Transverse colon (tissue), 4 donors: ENCODE measurements at regions not wholly inside any gene's neighbourhood (a gene's known extent, or its start where the extent isn't known, plus 50 kb on each side); places are given as distances from the start of the nearest gene placed in this dataset.

Source experiments
- CTCF ChIP-seq, 5 experiments: fragments of 200-600 bp in 3 of 5; fragments of 450-650 bp in 2 of 5; sonication (generic) in 3 of 5; IDR thresholded peaks; 1 replicate in 2 of 5; 2 replicates in 3 of 5; pipeline ENCODE4 v1.5.1; 2016 to 2017; ENCODE audit warnings: antibody characterized with exemption in 5 of 5, inconsistent platforms in 3 of 5, mild to moderate bottlenecking in 2 of 5, moderate library complexity in 1 of 5
- POLR2AphosphoS5 ChIP-seq, 3 donors: sonication (generic); formaldehyde crosslinking; IDR thresholded peaks; one replicate each; pipeline ENCODE4 v1.6.1; 2016; ENCODE audit warnings: antibody characterized with exemption in 3 of 3

GRCh38 chr3:44179246-44179645 lies 62.4 kb upstream of the TOPAZ1 start:
- TF ChIP-seq POLR2AphosphoS5 (IDR thresholded peaks at IDR 0.05) (no peak), CTCF (IDR thresholded peaks at IDR 0.05) (no peak)
